Stimulated activated naive CD8-positive, alpha-beta T cell treated with anti-CD3 and anti-CD28 coated beads, Interleukin-15, amount 100 ng/mL, for 72 hours (primary cell): ENCODE measurements at regions not wholly inside any gene's neighbourhood (a gene's known extent, or its start where the extent isn't known, plus 50 kb on each side); places are given as distances from the start of the nearest gene placed in this dataset.

ENCODE experiments used
- ATAC-seq: fragments of 150-1000 bp; cut with Tn5 transposase; 2 replicates; pipeline ENCODE4 v1.10.0; 2021; ENCODE audit warnings: mild to moderate bottlenecking, moderate library complexity
- DNase-seq, 2 donors: peaks; one replicate each; pipeline ENCODE4 v3.0.0; 2021 to 2022
- H3K27ac Mint-ChIP-seq, 2 donors: one replicate each; pipeline ENCODE4 v1.8.0; 2022; ENCODE audit warnings: mild to moderate bottlenecking in 2 of 2, mixed read lengths in 2 of 2, moderate library complexity in 2 of 2
- H3K27me3 Mint-ChIP-seq: one replicate; pipeline ENCODE4 v1.8.0; 2022; ENCODE audit warnings: mixed read lengths
- H3K4me1 Mint-ChIP-seq: one replicate; pipeline ENCODE4 v1.8.0; 2022; ENCODE audit warnings: mild to moderate bottlenecking, mixed read lengths
- H3K4me3 Mint-ChIP-seq, 2 donors: one replicate each; pipeline ENCODE4 v1.8.0; 2022; ENCODE audit warnings: mild to moderate bottlenecking in 2 of 2, mixed read lengths in 2 of 2, moderate library complexity in 1 of 2
- H3K9me3 Mint-ChIP-seq, 2 donors: one replicate each; pipeline ENCODE4 v1.8.0; 2022; ENCODE audit warnings: mixed read lengths in 2 of 2

- H3K27ac Mint-ChIP-seq, result peak overlapping the region in 1 of 2 donors; percentile 89
- DNase-seq (peak in 1 of 2 donors; percentile 44), ATAC-seq (peak; percentile 68)
- no peaks in the 10 kb centered on the region for H3K9me3 Mint-ChIP-seq
- peaks cover 56% of the 10 kb centered on the region for H3K27me3 Mint-ChIP-seq
- H3K4me1 Mint-ChIP-seq, result peaks cover 30% of the 10 kb centered on the region
- no peak overlapping the region for H3K4me3 Mint-ChIP-seq
These were observed 106.8 kb downstream of the CRYAA start for GRCh38 chr21:43275421-43276211.

GRCh38 chr21:43274946-43275310 is 106.1 kb downstream of the CRYAA start:
- H3K4me1 Mint-ChIP-seq, result peaks cover 30% of the 10 kb centered on the region
- DNase-seq (no peak), ATAC-seq (no peak)
- H3K9me3 Mint-ChIP-seq, result no peaks in the 10 kb centered on the region
- peak overlapping the region in 1 of 2 donors; percentile 52 for H3K27ac Mint-ChIP-seq
- H3K4me3 Mint-ChIP-seq, result no peak overlapping the region
- peaks cover 57% of the 10 kb centered on the region for H3K27me3 Mint-ChIP-seq

GRCh38 chr21:43274022-43274945 is 105.5 kb downstream of the CRYAA start:
- H3K27me3 Mint-ChIP-seq, result peaks cover 57% of the 10 kb centered on the region
- no peaks in the 10 kb centered on the region for H3K9me3 Mint-ChIP-seq
- peak overlapping the region in 1 of 2 donors; percentile 53 for H3K27ac Mint-ChIP-seq
- no peak overlapping the region for H3K4me3 Mint-ChIP-seq
- H3K4me1 Mint-ChIP-seq, result peaks cover 33% of the 10 kb centered on the region
- DNase-seq (no peak), ATAC-seq (no peak)

- no peak for ATAC-seq
- no peaks in the 10 kb centered on the region for H3K9me3 Mint-ChIP-seq
- no peak for DNase-seq
- no peak overlapping the region for H3K4me3 Mint-ChIP-seq
- peaks cover 38% of the 10 kb centered on the region for H3K4me1 Mint-ChIP-seq
- H3K27ac Mint-ChIP-seq, result no peak overlapping the region
- peaks cover 56% of the 10 kb centered on the region for H3K27me3 Mint-ChIP-seq
These were observed 104.9 kb downstream of the CRYAA start for GRCh38 chr21:43273708-43274021.

DNA sequence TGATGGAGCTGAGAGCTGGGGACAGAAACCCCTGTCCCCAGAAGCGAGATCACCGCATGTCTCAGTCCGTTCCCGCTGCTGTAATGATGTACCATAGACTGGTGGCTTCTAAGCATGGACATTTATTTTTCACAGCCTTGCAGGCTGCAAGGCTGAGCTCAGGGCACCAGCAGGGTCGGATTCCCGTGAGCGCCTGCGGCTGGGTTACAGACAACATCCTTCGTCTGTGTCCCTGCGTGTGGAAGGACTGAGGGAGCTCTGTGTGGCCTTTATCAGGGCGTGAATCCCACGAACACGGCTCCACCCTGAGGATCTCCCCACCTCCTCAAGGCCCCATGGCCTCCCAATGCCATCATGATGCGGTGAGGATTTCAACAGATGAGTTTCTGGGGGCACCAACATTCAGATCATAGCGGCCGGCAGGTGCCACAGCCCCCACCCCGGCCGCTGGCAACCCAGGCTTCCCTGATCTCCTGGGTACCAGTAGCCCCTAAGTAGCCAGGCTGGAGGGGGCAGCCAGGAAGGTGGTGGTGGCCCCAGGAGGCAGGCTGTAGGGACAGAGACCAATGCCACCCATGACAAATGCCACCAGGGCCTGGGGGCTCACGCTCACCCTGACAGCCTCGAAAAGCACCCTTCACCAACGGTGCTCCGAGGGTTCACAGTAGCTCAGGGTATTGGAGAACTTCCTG is 104.4 kb downstream of the CRYAA start:
- peaks cover 51% of the 10 kb centered on the region for H3K27me3 Mint-ChIP-seq
- DNase-seq (no peak), ATAC-seq (no peak)
- no peaks in the 10 kb centered on the region for H3K9me3 Mint-ChIP-seq
- H3K4me3 Mint-ChIP-seq, result no peak overlapping the region
- H3K27ac Mint-ChIP-seq, result no peak overlapping the region
- H3K4me1 Mint-ChIP-seq, result peaks cover 35% of the 10 kb centered on the region

GRCh38 chr21:43272591-43272990 is 103.8 kb downstream of the CRYAA start:
- H3K4me3 Mint-ChIP-seq, result no peak overlapping the region
- H3K27me3 Mint-ChIP-seq, result peaks cover 45% of the 10 kb centered on the region
- peaks cover 29% of the 10 kb centered on the region for H3K4me1 Mint-ChIP-seq
- no peak for DNase-seq
- no peak overlapping the region for H3K27ac Mint-ChIP-seq
- H3K9me3 Mint-ChIP-seq, result no peaks in the 10 kb centered on the region
- no peak for ATAC-seq

GRCh38 chr21:43271452-43272020 is 102.7 kb downstream of the CRYAA start:
- H3K9me3 Mint-ChIP-seq, result no peaks in the 10 kb centered on the region
- H3K4me3 Mint-ChIP-seq, result no peak overlapping the region
- no peak for DNase-seq
- ATAC-seq, result no peak
- peaks cover 26% of the 10 kb centered on the region for H3K4me1 Mint-ChIP-seq
- peaks cover 35% of the 10 kb centered on the region for H3K27me3 Mint-ChIP-seq
- no peak overlapping the region for H3K27ac Mint-ChIP-seq

DNA sequence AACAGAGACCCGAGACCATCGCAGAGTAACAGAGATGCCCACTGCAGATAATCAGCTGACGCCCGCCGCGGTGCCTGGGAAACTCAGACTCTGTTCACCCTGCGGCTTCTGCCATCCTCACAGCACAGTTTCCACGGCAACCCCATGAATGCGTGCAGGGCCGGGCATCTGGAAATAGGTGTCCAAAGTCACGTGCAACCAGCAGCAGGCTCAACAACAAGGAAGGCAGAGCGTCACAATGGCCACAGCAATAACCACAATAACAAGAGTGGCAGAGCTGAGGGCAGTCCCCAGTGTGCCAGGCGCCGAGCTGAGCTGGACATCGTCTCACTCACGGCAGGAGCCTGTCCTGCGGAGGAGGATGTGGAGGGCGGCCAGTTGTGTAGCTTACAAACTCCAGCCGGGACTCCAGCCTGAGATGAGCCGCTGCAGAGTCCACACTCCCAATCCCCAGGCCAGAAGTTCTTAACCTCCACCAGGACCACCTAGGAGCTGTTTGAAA is 102.0 kb downstream of the CRYAA start:
- H3K9me3 Mint-ChIP-seq, result no peaks in the 10 kb centered on the region
- H3K4me1 Mint-ChIP-seq, result peaks cover 21% of the 10 kb centered on the region
- H3K27me3 Mint-ChIP-seq, result peaks cover 28% of the 10 kb centered on the region
- ATAC-seq (no peak), DNase-seq (no peak)
- H3K27ac Mint-ChIP-seq, result no peak overlapping the region
- no peak overlapping the region for H3K4me3 Mint-ChIP-seq

- H3K27me3 Mint-ChIP-seq, result peaks cover 21% of the 10 kb centered on the region
- no peak for ATAC-seq
- DNase-seq, result no peak
These were observed 101.3 kb downstream of the CRYAA start for GRCh38 chr21:43269957-43270705.

DNA sequence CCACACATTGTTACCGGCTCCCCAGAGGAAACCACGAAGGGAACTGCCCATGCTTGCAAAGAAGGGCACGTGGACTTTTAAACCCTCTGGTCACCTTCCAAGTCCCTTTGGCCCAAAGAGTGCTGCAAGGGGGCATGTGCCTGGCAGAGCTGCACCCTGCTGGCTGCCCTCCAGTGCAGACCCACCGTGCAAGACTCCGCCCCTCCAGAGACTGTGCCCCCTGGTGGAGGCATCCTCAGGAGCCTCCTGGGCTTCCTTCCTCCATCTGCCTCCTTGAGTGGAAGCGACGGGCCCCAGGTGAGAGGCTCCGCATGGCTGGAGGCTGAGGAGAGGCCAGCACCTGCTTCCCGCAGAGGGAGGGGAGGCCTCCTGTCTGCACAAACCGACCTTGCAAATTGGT is 100.6 kb downstream of the CRYAA start:
- ATAC-seq, result peak; percentile 77

More at GRCh38 chr21:43269957-43270705, 101.3 kb downstream of the CRYAA start:
- H3K9me3 Mint-ChIP-seq, result no peaks in the 10 kb centered on the region
- H3K27ac Mint-ChIP-seq, result no peak overlapping the region
- peaks cover 13% of the 10 kb centered on the region for H3K4me1 Mint-ChIP-seq
- no peak overlapping the region for H3K4me3 Mint-ChIP-seq

GRCh38 chr21:43268804-43269186 is 100.0 kb downstream of the CRYAA start:
- Mint-ChIP-seq H3K27me3 (peaks cover 20% of the 10 kb centered on the region), H3K9me3 (no peaks in the 10 kb centered on the region), H3K4me3 (no peak overlapping the region), H3K4me1 (peaks cover 8% of the 10 kb centered on the region), H3K27ac (no peak overlapping the region)
- DNase-seq, result no peak
- ATAC-seq, result no peak

More for the DNA sequence above, 100.6 kb downstream of the CRYAA start:
- H3K4me1 Mint-ChIP-seq, result peaks cover 8% of the 10 kb centered on the region
- peaks cover 20% of the 10 kb centered on the region for H3K27me3 Mint-ChIP-seq
- H3K4me3 Mint-ChIP-seq, result no peak overlapping the region
- peak; percentile 35 to 40 for DNase-seq
- H3K27ac Mint-ChIP-seq, result peak overlapping the region in 1 of 2 donors; percentile 88
- H3K9me3 Mint-ChIP-seq, result no peaks in the 10 kb centered on the region

DNA sequence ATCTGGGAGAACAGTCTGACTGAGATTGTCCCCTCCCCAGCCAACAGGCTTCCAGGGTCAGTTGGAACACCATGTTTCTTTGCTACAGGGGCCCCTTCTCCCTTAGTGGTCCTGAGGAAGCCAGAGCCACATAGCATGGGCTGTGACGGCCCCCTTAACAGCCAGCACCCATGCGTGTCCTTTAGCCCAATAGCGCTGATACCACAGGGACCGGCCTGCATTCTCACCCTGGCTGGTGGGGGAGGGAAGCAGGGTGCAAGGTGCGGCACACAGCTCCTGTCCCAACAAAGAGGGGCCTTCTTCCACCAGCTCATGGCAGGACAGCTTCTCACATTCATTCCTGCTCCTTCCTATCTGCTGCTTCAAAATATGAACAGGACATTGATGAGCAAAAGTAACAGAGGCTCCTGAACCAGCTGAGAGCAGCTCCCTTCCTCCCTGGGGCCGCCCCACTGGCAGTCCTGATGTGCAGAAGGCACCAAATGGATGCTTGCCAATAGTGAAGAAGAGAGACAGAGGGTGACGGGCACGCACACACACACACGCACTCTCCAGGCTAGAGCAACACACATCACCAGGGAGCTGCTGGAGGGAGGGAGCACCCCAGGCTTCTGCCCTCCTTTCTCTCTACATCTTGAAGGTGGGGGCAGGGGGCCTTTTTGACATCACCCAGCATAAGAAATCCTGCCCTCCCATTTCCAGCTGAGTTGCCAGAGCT is 99.4 kb downstream of the CRYAA start:
- Mint-ChIP-seq H3K4me3 (no peak overlapping the region), H3K27ac (no peak overlapping the region), H3K4me1 (peaks cover 8% of the 10 kb centered on the region), H3K9me3 (no peaks in the 10 kb centered on the region), H3K27me3 (peaks cover 20% of the 10 kb centered on the region)
- ATAC-seq, result no peak
- no peak for DNase-seq

DNA sequence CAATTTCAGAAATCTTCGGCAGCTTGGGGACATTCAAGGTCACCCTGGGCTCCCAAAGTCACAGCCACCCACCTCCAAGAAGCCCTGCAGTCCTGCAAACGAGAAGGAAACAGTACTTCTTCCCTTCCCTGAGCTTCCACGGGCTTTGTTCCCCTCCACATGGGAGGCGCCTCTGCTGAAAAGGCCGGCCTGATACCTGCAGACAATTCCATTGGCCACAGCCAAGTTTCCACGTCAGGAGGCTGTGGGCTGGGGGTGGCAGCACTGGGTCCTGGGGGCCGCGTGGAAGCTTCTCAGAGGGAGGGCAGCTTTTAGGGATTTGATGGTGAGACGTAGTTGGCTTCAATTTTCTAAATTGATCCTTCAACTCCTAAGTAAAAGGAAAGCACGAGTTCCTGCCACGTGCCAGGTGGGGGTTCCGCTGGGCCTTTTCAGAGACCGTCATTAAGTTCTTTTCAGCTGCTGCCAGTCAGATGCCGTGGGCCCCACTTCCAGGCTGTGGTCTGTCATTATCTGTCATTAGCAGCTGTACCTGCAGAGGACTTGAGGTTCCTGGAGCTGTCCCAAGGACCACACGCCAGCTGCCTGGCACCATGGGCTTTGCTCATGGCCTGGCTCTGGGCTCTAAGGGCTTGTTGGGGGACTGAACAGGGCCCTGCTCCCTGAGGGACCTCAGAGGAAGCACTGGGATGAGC is 98.7 kb downstream of the CRYAA start:
- Mint-ChIP-seq H3K4me1 (peaks cover 8% of the 10 kb centered on the region), H3K27me3 (peaks cover 13% of the 10 kb centered on the region), H3K9me3 (no peaks in the 10 kb centered on the region), H3K27ac (no peak overlapping the region), H3K4me3 (no peak overlapping the region)
- ATAC-seq (no peak), DNase-seq (no peak)

DNA sequence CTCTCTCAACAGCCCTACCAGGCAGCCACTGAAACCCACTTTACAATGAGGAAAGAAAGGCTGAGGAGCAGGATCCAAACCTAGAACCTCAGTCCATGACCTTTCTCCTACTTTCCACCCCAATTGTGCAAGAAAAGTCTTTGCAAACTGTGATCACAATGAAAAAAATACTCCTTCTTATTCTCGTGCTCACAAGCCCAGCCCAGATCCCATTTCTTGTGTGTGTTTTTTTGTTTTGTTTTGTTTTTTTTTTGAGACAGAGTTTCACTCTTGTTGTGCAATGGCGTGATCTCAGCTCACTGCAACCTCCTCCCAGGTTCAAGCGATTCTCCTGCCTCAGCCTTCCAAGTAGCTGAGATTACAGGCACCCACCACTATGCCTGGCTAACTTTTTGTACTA is 97.7 kb downstream of the CRYAA start:
- DNase-seq, result no peak
- Mint-ChIP-seq H3K4me3 (no peak overlapping the region), H3K27me3 (peaks cover 7% of the 10 kb centered on the region), H3K27ac (peak overlapping the region in 1 of 2 donors; percentile 24), H3K4me1 (peaks cover 8% of the 10 kb centered on the region), H3K9me3 (no peaks in the 10 kb centered on the region)
- ATAC-seq, result no peak
